PC-9 (cell line): ENCODE measurements at regions not wholly inside any gene's neighbourhood (a gene's known extent, or its start where the extent isn't known, plus 50 kb on each side); places are given as distances from the start of the nearest gene placed in this dataset.

ENCODE experiments used
- BruUV-seq: library from RNA; stranded (reverse); fragments of 400-500 nt; replicated peaks from 2 replicates; lab custom pipeline; 2021; lab: Mats Ljungman, UMichigan
- CTCF ChIA-PET: fragments of 300-600 bp; sonication (Branson Sonifier 250); formaldehyde crosslinking; loops from one replicate; lab custom pipeline; 2022; ENCODE audit warnings: antibody characterized with exemption; lab: Charles Lee
- POLR2A ChIA-PET: fragments of 300-600 bp; sonication (Branson Sonifier 250); formaldehyde crosslinking; loops from one replicate; lab custom pipeline; 2022; ENCODE audit warnings: antibody characterized with exemption; ENCODE audit not compliant: unreplicated experiment; lab: Charles Lee
- DNase-seq, 2 experiments: peaks; one replicate each; pipeline versions ENCODE4 v3.0.0 to v3.0.0-alpha.2; 2015 to 2022; ENCODE audit warnings: mixed read lengths in 1 of 2
- H2AFZ ChIP-seq: fragments of 200-600 bp; sonication (generic); 2 replicates; pipeline ENCODE4 v1.8.1; 2017; ENCODE audit warnings: antibody characterized with exemption
- H3F3A ChIP-seq: fragments of 200-600 bp; sonication (generic); 2 replicates; pipeline ENCODE4 v1.8.1; 2017; ENCODE audit warnings: antibody characterized with exemption, mild to moderate bottlenecking, low read depth; ENCODE audit not compliant: insufficient read depth
- H3K27ac ChIP-seq: fragments of 200-600 bp; sonication (generic); 2 replicates; pipeline ENCODE4 v1.6.1; 2016; ENCODE audit warnings: mixed run types
- H3K27me3 ChIP-seq: fragments of 200-600 bp; sonication (generic); 2 replicates; pipeline ENCODE4 v1.6.1; 2016; ENCODE audit warnings: low read depth, mixed run types; ENCODE audit not compliant: insufficient read depth
- H3K36me3 ChIP-seq: fragments of 200-600 bp; sonication (generic); 2 replicates; pipeline ENCODE4 v1.6.1; 2016; ENCODE audit warnings: low read depth, mixed run types
- H3K4me1 ChIP-seq: fragments of 200-600 bp; sonication (generic); replicated peaks from 2 replicates; pipeline ENCODE4 v1.6.1; 2016; ENCODE audit warnings: mixed run types; ENCODE audit not compliant: insufficient read depth
- H3K4me2 ChIP-seq: fragments of 200-600 bp; sonication (generic); 2 replicates; pipeline ENCODE4 v1.6.1; 2017; ENCODE audit warnings: mixed run types
- H3K4me3 ChIP-seq: fragments of 200-600 bp; sonication (generic); 2 replicates; pipeline ENCODE4 v1.6.1; 2016; ENCODE audit warnings: mixed run types
- H3K79me2 ChIP-seq: fragments of 200-600 bp; sonication (generic); 2 replicates; pipeline ENCODE4 v1.6.1; 2017; ENCODE audit warnings: low read depth, mixed run types
- H3K9me2 ChIP-seq: fragments of 200-600 bp; sonication (generic); 2 replicates; pipeline ENCODE4 v1.8.1; 2017; ENCODE audit warnings: mild to moderate bottlenecking; ENCODE audit not compliant: insufficient read depth
- H3K9me3 ChIP-seq: fragments of 200-600 bp; sonication (generic); 2 replicates; pipeline ENCODE4 v1.8.1; 2016; ENCODE audit warnings: low read depth; ENCODE audit not compliant: insufficient read depth
- H4K20me1 ChIP-seq: fragments of 200-600 bp; sonication (generic); 2 replicates; pipeline ENCODE4 v1.8.1; 2017; ENCODE audit not compliant: insufficient read depth
- EZH2 ChIP-seq: fragments of 200-600 bp; sonication (generic); IDR thresholded peaks from 2 replicates; pipeline ENCODE4 v1.8.0; 2017; ENCODE audit warnings: antibody characterized with exemption, low read depth
- intact Hi-C: fragments of 100-400 bp; cut with micrococcal nuclease; formaldehyde crosslinking; loops from one replicate; pipeline ENCODE4 v1.10.0; 2022; ENCODE audit not compliant: unreplicated experiment
- TF ChIP-seq, protein P1 (sequence below): fragments of 200-600 bp; sonication (generic); conservative IDR thresholded peaks from 2 replicates; pipeline ENCODE4 v1.6.1; 2017; ENCODE audit warnings: mixed run types, antibody characterized with exemption, mild to moderate bottlenecking, moderate library complexity

DNA sequence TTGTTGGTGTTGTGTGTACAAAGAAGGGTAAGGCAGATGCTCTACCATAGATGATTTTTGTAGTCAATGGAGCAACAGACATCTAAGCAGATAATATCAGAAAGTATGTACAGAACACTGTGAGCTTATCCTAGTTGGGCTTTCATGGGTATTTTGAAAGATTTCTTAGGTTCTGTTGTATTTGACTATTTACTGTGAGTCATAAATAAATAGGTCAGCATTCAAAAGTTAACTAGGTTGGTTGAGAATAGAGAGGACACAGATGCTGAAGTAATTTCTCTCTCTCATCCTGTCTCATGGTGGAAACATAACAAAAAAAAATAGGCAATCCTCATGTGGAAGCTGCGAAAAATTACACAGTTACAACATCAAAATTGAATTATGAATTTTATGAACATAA lies 413.5 kb downstream of the CCDC91 start:
- Histone ChIP-seq H4K20me1 (no peaks in the 10 kb centered on the region), H3K9me3 (peaks cover 6% of the 10 kb centered on the region; the same call in 1 of the 2 replicates), H2AFZ (no peak overlapping the region), H3K4me2 (no peak overlapping the region), H3K4me3 (no peak overlapping the region), H3K9me2 (no peaks in the 10 kb centered on the region), H3K79me2 (no peaks in the 10 kb centered on the region), H3K27ac (no peak overlapping the region), H3F3A (no peaks in the 10 kb centered on the region), H3K4me1 (no peaks in the 10 kb centered on the region), H3K36me3 (no peaks in the 10 kb centered on the region), H3K27me3 (no peaks in the 10 kb centered on the region)
- ChIA-PET CTCF (no interaction called here), POLR2A (no interaction called here)
- DNase-seq, result no peak
- intact Hi-C loops, result no loop called here
- BruUV-seq, result no TSS peak
- TF ChIP-seq EZH2, result no peak
- TF ChIP-seq, protein P1, sequence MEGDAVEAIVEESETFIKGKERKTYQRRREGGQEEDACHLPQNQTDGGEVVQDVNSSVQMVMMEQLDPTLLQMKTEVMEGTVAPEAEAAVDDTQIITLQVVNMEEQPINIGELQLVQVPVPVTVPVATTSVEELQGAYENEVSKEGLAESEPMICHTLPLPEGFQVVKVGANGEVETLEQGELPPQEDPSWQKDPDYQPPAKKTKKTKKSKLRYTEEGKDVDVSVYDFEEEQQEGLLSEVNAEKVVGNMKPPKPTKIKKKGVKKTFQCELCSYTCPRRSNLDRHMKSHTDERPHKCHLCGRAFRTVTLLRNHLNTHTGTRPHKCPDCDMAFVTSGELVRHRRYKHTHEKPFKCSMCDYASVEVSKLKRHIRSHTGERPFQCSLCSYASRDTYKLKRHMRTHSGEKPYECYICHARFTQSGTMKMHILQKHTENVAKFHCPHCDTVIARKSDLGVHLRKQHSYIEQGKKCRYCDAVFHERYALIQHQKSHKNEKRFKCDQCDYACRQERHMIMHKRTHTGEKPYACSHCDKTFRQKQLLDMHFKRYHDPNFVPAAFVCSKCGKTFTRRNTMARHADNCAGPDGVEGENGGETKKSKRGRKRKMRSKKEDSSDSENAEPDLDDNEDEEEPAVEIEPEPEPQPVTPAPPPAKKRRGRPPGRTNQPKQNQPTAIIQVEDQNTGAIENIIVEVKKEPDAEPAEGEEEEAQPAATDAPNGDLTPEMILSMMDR, result no peak

DNA sequence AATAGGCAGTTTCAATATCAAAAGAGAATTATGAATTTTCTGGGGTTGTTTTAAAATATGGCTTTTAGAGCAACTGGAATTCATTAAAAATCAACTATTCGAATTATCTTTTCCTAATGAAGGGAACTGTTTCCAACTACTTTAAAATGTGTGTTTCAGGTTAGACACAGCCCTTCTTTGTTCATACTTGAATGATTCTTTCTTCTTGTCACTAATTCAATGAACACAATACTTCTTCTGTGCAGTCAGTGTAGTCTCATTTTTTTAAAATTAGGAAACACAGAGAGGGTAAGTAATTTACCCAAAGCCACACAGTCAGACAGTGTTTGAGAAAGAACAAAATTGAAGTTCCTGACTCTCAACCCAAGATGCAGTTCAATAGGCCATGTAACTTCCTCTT lies 414.0 kb downstream of the CCDC91 start:
- CTCF ChIA-PET, result no interaction called here
- POLR2A ChIA-PET, result no interaction called here
- intact Hi-C loops, result no loop called here
- Histone ChIP-seq H2AFZ (no peak overlapping the region), H3K27me3 (no peaks in the 10 kb centered on the region), H3K9me2 (no peaks in the 10 kb centered on the region), H3K36me3 (no peaks in the 10 kb centered on the region), H4K20me1 (no peaks in the 10 kb centered on the region), H3F3A (no peaks in the 10 kb centered on the region), H3K9me3 (peaks cover 6% of the 10 kb centered on the region; the same call in 1 of the 2 replicates), H3K79me2 (no peaks in the 10 kb centered on the region), H3K4me3 (no peak overlapping the region), H3K27ac (no peak overlapping the region), H3K4me2 (no peak overlapping the region), H3K4me1 (no peaks in the 10 kb centered on the region)
- no TSS peak for BruUV-seq
- TF ChIP-seq, protein P1, result no peak
- TF ChIP-seq EZH2, result no peak
- no peak for DNase-seq

DNA sequence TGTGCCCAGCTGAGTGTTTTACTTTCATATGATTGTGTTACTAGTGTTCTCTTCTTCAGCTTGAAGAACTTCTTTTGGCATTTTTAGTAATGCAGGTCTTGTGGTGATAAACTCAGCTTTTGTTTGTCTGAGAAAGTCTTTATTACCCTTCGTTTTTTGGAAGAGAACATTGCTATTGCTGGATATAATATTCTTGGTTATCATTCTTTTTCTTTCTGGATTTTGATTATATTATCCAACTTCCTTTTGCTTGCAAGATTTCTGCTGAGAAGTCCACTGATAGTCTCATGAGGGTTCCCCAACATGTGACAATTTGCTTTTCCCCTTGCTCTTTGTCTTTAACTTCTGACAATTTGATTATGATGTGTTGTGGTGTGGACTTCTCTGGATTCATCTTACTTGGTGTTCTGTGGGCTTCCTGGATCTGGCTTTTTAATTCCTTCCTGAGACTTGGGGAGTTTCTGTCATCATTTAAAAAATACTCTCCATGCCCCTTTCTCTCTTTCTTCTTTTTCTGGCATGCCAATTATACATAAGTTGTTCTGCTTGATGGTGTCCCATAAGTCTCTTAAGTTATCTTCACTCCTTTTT lies 416.8 kb downstream of the CCDC91 start:
- peaks cover 6% of the 10 kb centered on the region; the same call in 1 of the 2 replicates for H3K9me3 ChIP-seq
- no TSS peak for BruUV-seq
- intact Hi-C loops, result no loop called here
- H3K4me2 ChIP-seq, result no peak overlapping the region
- H3K79me2 ChIP-seq, result no peaks in the 10 kb centered on the region
- H4K20me1 ChIP-seq, result no peaks in the 10 kb centered on the region
- DNase-seq, result no peak
- H3K36me3 ChIP-seq, result no peaks in the 10 kb centered on the region
- H3K4me1 ChIP-seq, result peaks cover 21% of the 10 kb centered on the region
- TF ChIP-seq EZH2, result no peak
- TF ChIP-seq, protein P1, result no peak
- H3K27ac ChIP-seq, result no peak overlapping the region
- no peaks in the 10 kb centered on the region for H3K27me3 ChIP-seq
- H3F3A ChIP-seq, result peaks cover 22% of the 10 kb centered on the region
- no peak overlapping the region for H2AFZ ChIP-seq
- no peak overlapping the region for H3K4me3 ChIP-seq
- POLR2A ChIA-PET, result no interaction called here
- H3K9me2 ChIP-seq, result no peaks in the 10 kb centered on the region
- CTCF ChIA-PET, result no interaction called here
